Neural crest cell (in vitro differentiated cells): ENCODE measurements at regions not wholly inside any gene's neighbourhood (a gene's known extent, or its start where the extent isn't known, plus 50 kb on each side); places are given as distances from the start of the nearest gene placed in this dataset.

Source experiments
- DNase-seq: peaks from one replicate; pipeline ENCODE4 v3.0.0; 2021; ENCODE audit warnings: low read depth, mixed read lengths, low spot score
- H3K27ac Mint-ChIP-seq: one replicate; pipeline ENCODE4 v1.8.0; 2021; ENCODE audit warnings: mild to moderate bottlenecking, mixed read lengths; ENCODE audit not compliant: unreplicated experiment
- H3K27me3 Mint-ChIP-seq: 2 replicates; pipeline ENCODE4 v1.8.0; 2021; ENCODE audit warnings: low read depth, mild to moderate bottlenecking, mixed read lengths
- H3K36me3 Mint-ChIP-seq: 2 replicates; pipeline ENCODE4 v1.8.0; 2021; ENCODE audit warnings: low read depth, mild to moderate bottlenecking, mixed read lengths
- H3K4me1 Mint-ChIP-seq: 2 replicates; pipeline ENCODE4 v1.8.0; 2021; ENCODE audit warnings: mixed read lengths
- H3K4me3 Mint-ChIP-seq: one replicate; pipeline ENCODE4 v1.8.0; 2021; ENCODE audit warnings: mild to moderate bottlenecking, mixed read lengths
- H3K9me3 Mint-ChIP-seq: 2 replicates; pipeline ENCODE4 v1.8.0; 2021; ENCODE audit warnings: mixed read lengths
- TF ChIP-seq, protein P1 (sequence below): fragments of 200-600 bp; sonication (generic); conservative IDR thresholded peaks from 2 replicates; pipeline ENCODE4 v1.5.0; 2021; ENCODE audit warnings: antibody characterized with exemption, mild to moderate bottlenecking

- Mint-ChIP-seq H3K36me3 (no peaks in the 10 kb centered on the region), H3K27ac (no peak overlapping the region), H3K4me3 (no peak overlapping the region), H3K27me3 (no peaks in the 10 kb centered on the region), H3K4me1 (peaks cover 4% of the 10 kb centered on the region), H3K9me3 (no peaks in the 10 kb centered on the region)
- TF ChIP-seq, protein P1, sequence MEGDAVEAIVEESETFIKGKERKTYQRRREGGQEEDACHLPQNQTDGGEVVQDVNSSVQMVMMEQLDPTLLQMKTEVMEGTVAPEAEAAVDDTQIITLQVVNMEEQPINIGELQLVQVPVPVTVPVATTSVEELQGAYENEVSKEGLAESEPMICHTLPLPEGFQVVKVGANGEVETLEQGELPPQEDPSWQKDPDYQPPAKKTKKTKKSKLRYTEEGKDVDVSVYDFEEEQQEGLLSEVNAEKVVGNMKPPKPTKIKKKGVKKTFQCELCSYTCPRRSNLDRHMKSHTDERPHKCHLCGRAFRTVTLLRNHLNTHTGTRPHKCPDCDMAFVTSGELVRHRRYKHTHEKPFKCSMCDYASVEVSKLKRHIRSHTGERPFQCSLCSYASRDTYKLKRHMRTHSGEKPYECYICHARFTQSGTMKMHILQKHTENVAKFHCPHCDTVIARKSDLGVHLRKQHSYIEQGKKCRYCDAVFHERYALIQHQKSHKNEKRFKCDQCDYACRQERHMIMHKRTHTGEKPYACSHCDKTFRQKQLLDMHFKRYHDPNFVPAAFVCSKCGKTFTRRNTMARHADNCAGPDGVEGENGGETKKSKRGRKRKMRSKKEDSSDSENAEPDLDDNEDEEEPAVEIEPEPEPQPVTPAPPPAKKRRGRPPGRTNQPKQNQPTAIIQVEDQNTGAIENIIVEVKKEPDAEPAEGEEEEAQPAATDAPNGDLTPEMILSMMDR = no peak
- no peak for DNase-seq
These were observed 88.9 kb upstream of the RPS6KA2 start for GRCh38 chr6:166715992-166716391.

GRCh38 chr6:166715065-166715464 lies 88.0 kb upstream of the RPS6KA2 start:
- no peaks in the 10 kb centered on the region for H3K9me3 Mint-ChIP-seq

GRCh38 chr6:166714581-166714980 lies 87.5 kb upstream of the RPS6KA2 start:
- H3K36me3 Mint-ChIP-seq = no peaks in the 10 kb centered on the region
- no peak overlapping the region for H3K4me3 Mint-ChIP-seq
- TF ChIP-seq, protein P1 = no peak
- no peak for DNase-seq
- H3K27ac Mint-ChIP-seq = no peak overlapping the region
- H3K4me1 Mint-ChIP-seq = peaks cover 4% of the 10 kb centered on the region
- no peaks in the 10 kb centered on the region for H3K27me3 Mint-ChIP-seq
- H3K9me3 Mint-ChIP-seq = no peaks in the 10 kb centered on the region

More at GRCh38 chr6:166715065-166715464, 88.0 kb upstream of the RPS6KA2 start:
- no peak for DNase-seq
- peaks cover 4% of the 10 kb centered on the region for H3K4me1 Mint-ChIP-seq
- H3K27me3 Mint-ChIP-seq = no peaks in the 10 kb centered on the region
- TF ChIP-seq, protein P1 = no peak
- H3K36me3 Mint-ChIP-seq = no peaks in the 10 kb centered on the region
- no peak overlapping the region for H3K27ac Mint-ChIP-seq
- no peak overlapping the region for H3K4me3 Mint-ChIP-seq

DNA sequence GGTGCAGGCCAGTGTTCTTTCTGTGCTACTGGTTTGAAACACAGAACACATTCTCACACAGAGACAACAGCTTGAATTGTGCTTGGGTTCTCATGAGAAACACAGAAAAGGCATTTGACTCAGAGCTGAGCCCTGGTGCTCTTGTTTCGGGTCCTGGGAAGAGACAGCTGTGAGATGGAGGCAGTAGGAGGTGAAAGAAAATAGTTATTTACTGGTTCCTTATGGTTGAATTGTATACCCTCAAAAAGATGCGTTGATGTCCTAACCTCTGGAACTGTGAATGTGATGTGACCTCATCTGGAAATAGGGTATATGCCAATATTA lies 87.1 kb upstream of the RPS6KA2 start:
- DNase-seq = no peak
- H3K36me3 Mint-ChIP-seq = no peaks in the 10 kb centered on the region
- no peaks in the 10 kb centered on the region for H3K27me3 Mint-ChIP-seq
- H3K27ac Mint-ChIP-seq = peak overlapping the region; percentile 28
- no peaks in the 10 kb centered on the region for H3K9me3 Mint-ChIP-seq
- TF ChIP-seq, protein P1 = no peak
- H3K4me3 Mint-ChIP-seq = no peak overlapping the region
- H3K4me1 Mint-ChIP-seq = peaks cover 4% of the 10 kb centered on the region

- no peaks in the 10 kb centered on the region for H3K27me3 Mint-ChIP-seq
- no peak for DNase-seq
- H3K36me3 Mint-ChIP-seq = no peaks in the 10 kb centered on the region
- H3K4me3 Mint-ChIP-seq = no peak overlapping the region
- peaks cover 4% of the 10 kb centered on the region for H3K4me1 Mint-ChIP-seq
- TF ChIP-seq, protein P1 = no peak
- H3K9me3 Mint-ChIP-seq = no peaks in the 10 kb centered on the region
- H3K27ac Mint-ChIP-seq = peak overlapping the region; percentile 28
These were observed 86.6 kb upstream of the RPS6KA2 start for GRCh38 chr6:166713434-166714186.
